ENCODE measurements at regions not wholly inside any gene's neighbourhood (a gene's known extent, or its start where the extent isn't known, plus 50 kb on each side); places are given as distances from the start of the nearest gene placed in this dataset.

DNA sequence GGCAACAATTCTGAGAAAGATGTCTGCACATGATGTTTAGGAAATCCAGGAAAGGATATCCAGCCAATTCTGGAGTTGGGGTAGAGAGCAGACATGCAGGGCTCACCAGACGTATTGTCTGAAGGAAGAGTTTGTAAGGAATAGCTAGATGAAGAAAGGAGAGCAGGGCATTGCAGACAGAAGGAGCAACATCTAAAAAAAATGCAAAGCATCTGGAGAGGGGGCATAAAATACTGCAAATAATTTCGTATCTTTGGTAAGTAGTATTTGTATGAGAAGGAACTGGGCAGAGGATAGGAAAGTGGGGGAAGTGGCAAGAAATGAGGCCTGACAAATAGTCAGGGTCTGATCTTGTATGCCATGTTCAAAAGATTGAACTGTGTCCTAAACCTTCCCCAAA lies 74.8 kb downstream of the MACIR start (continued):
- TF ChIP-seq CBX5 (IDR thresholded peaks at IDR 0.05; ENCODE audit: low read depth, low read length) (no peak), GTF2F1 (IDR thresholded peaks at IDR 0.05; ENCODE audit: borderline replicate concordance, low read depth, low read length) (no peak), EZH2 (IDR thresholded peaks at IDR 0.05; ENCODE audit: low read depth, low read length, severe bottlenecking) (no peak)
